BJ (cell line): ENCODE measurements at regions not wholly inside any gene's neighbourhood (a gene's known extent, or its start where the extent isn't known, plus 50 kb on each side); places are given as distances from the start of the nearest gene placed in this dataset.

ENCODE experiments used
- CTCF ChIA-PET: fragments of 350-600 bp; formaldehyde crosslinking; extraction: SDS; loops from one replicate; lab custom pipeline; 2021; ENCODE audit warnings: antibody characterized with exemption, inconsistent platforms; lab: Yijun Ruan, JAX
- POLR2A ChIA-PET: fragments of 300-600 bp; sonication (Branson Sonifier 250); formaldehyde crosslinking; extraction: SDS; loops from one replicate; lab custom pipeline; 2021; ENCODE audit warnings: antibody characterized with exemption; lab: Charles Lee
- DNase-seq: peaks from one replicate; pipeline ENCODE4 v3.0.0-alpha.2; 2011; ENCODE audit warnings: low read depth
- H3K27me3 ChIP-seq: 2 replicates; pipeline ENCODE4 v1.6.0; 2011; ENCODE audit warnings: low read length; ENCODE audit not compliant: control insufficient read depth, insufficient read depth
- H3K36me3 ChIP-seq: 2 replicates; pipeline ENCODE4 v1.5.1; 2011; ENCODE audit warnings: low read length; ENCODE audit not compliant: control insufficient read depth, insufficient read depth
- H3K4me3 ChIP-seq: 2 replicates; pipeline ENCODE4 v1.5.1; 2011; ENCODE audit warnings: low read depth, mild to moderate bottlenecking, control low read depth, low read length
- TF ChIP-seq, protein P1 (sequence below): IDR thresholded peaks from 2 replicates; pipeline ENCODE4 v1.5.1; 2011; ENCODE audit warnings: low read depth, mild to moderate bottlenecking, control low read depth, inconsistent platforms, low read length, moderate library complexity; ENCODE audit not compliant: insufficient read depth

DNA sequence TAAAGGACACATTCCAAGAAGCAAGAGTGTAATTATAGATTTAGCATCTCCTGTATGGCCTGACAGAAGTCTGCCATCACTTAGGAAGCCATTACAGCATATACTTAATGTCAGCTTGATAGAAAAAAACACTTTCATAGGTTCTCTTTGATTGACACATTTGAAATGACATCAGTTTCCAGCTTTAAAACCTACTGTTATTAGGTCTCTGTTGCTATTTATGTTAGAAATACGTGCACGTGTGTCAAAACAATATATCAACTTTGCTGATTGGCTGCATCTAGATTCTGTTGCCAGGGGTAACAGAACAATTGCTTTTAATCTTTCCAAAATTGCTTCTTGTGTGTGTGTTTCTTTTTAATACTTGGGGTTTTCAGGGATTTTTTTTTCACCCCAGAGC is 389.3 kb upstream of the ATP11B start:
- H3K4me3 ChIP-seq = no peak overlapping the region
- ChIA-PET POLR2A (no interaction called here), CTCF (no interaction called here)
- H3K27me3 ChIP-seq = no peaks in the 10 kb centered on the region
- no peak for DNase-seq
- H3K36me3 ChIP-seq = no peaks in the 10 kb centered on the region
- TF ChIP-seq, protein P1, sequence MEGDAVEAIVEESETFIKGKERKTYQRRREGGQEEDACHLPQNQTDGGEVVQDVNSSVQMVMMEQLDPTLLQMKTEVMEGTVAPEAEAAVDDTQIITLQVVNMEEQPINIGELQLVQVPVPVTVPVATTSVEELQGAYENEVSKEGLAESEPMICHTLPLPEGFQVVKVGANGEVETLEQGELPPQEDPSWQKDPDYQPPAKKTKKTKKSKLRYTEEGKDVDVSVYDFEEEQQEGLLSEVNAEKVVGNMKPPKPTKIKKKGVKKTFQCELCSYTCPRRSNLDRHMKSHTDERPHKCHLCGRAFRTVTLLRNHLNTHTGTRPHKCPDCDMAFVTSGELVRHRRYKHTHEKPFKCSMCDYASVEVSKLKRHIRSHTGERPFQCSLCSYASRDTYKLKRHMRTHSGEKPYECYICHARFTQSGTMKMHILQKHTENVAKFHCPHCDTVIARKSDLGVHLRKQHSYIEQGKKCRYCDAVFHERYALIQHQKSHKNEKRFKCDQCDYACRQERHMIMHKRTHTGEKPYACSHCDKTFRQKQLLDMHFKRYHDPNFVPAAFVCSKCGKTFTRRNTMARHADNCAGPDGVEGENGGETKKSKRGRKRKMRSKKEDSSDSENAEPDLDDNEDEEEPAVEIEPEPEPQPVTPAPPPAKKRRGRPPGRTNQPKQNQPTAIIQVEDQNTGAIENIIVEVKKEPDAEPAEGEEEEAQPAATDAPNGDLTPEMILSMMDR = no peak

DNA sequence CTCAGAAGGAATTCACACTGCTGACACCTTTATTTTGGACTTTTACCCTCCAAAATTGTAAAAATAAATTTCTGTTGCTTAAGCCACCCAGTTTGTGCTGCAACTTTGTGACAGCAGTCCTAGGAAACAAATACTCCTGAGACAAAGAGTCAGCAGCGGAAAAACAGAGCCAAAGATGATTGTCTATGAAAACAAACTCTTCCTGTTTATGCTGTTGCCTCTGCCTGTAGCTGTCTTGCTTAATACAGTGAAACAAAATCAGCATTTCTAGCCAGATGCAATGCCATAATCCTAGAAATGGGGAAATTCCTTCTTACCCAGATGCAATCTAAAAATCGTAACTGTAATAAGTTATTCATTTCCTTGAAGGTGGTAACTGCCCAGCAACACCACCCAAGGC is 387.5 kb upstream of the ATP11B start:
- POLR2A ChIA-PET = no interaction called here
- Histone ChIP-seq H3K4me3 (no peak overlapping the region), H3K36me3 (no peaks in the 10 kb centered on the region), H3K27me3 (no peaks in the 10 kb centered on the region)
- TF ChIP-seq, protein P1 = no peak
- no peak for DNase-seq
- CTCF ChIA-PET = no interaction called here

DNA sequence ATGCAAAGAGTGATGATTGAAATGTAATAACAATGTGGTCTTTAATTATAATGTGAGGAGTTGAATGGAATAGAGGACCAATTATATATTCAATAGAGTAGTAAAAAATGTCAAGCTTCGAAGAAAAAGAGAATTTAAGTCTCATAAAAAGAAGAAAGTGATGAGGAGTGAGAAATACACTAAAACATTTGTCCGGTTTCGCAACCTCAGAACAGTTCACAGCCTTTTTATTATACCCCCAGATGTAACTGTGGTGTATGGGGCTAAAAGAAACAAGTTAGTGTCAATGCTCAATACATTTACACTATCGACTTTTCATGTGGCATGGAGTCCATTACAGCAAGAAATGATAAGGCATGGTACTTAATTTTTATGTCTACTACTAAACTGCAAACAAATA is 386.5 kb upstream of the ATP11B start:
- ChIA-PET POLR2A (no interaction called here), CTCF (no interaction called here)
- no peak overlapping the region for H3K4me3 ChIP-seq
- TF ChIP-seq, protein P1 = no peak
- H3K36me3 ChIP-seq = no peaks in the 10 kb centered on the region
- DNase-seq = no peak
- no peaks in the 10 kb centered on the region for H3K27me3 ChIP-seq

DNA sequence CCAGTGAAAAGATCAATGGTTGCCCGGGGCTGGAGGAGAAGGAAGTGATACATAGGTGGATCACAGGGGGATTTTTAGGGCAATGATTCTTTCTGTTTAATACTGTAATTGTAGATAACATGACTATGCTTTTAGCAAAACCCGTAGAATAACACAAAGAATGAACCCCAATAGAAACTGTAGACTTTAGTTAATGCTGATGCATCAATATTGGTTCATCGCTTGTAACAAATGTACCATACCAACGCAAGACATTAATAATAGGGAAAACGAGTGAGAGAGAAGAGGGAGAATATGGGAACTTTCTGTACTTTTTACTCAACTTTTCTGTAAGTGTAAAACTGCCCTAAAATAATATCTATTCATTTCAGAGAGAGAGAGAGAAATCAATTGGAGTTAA is 383.3 kb upstream of the ATP11B start:
- TF ChIP-seq, protein P1 = no peak
- POLR2A ChIA-PET = no interaction called here
- Histone ChIP-seq H3K36me3 (no peaks in the 10 kb centered on the region), H3K4me3 (no peak overlapping the region), H3K27me3 (no peaks in the 10 kb centered on the region)
- CTCF ChIA-PET = no interaction called here
- DNase-seq = no peak

DNA sequence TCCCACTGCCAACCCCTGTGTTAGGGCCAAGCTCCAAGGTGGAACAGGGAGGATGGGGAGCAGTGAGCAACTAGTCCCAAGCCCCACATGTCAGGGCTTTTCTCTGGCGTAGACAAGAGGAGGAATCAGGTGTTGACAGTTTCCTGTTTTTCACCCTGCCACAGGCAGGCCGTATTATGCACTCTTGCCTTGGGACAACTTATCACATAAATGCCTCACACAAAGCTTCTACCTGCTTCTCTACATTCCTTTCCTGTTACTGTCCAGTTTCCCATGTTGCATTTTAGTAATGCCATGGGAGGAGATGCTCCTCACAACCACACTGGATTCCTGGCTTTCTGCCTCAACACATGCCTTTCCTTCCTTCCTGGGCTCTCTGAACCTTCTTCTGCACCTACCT is 381.2 kb upstream of the ATP11B start:
- H3K36me3 ChIP-seq = no peaks in the 10 kb centered on the region
- POLR2A ChIA-PET = no interaction called here
- H3K4me3 ChIP-seq = no peak overlapping the region
- no peaks in the 10 kb centered on the region for H3K27me3 ChIP-seq
- TF ChIP-seq, protein P1 = no peak
- CTCF ChIA-PET = no interaction called here
- DNase-seq = no peak

DNA sequence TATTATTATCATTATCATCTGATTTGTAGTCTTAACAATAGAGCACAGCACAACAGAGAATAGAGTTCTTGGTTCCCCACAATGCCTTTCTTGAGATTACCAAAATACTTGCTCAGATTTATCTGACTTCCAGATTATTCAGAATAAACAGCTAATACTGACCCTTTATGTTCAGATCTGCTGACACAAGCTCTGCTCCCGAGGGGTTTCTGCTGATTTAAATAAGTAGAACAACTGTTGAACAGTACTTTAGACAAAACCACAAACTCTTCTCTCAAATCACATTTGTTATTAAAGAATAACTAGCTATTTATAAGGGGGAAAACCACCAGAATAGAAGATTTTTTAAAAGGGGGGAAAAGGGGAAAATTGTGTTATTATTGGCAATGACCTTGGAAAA is 380.2 kb upstream of the ATP11B start:
- H3K36me3 ChIP-seq = no peaks in the 10 kb centered on the region
- CTCF ChIA-PET = no interaction called here
- no peaks in the 10 kb centered on the region for H3K27me3 ChIP-seq
- POLR2A ChIA-PET = no interaction called here
- no peak for DNase-seq
- H3K4me3 ChIP-seq = no peak overlapping the region
- TF ChIP-seq, protein P1 = no peak
